WTC11 (cell line): ENCODE measurements at regions not wholly inside any gene's neighbourhood (a gene's known extent, or its start where the extent isn't known, plus 50 kb on each side); places are given as distances from the start of the nearest gene placed in this dataset.
"Not testable (repeated sequence)": the region's sequence is repeated elsewhere in the genome, so short reads cannot be mapped to it uniquely, and the experiment has no call there.

Experiments
- SMAD3 ChIP-seq: sonication (generic); formaldehyde crosslinking; IDR thresholded peaks from 2 replicates; pipeline ENCODE4 v1.8.0; 2022; ENCODE audit warnings: missing genetic modification reagents, mild to moderate bottlenecking, borderline replicate concordance
- USF1 ChIP-seq: sonication (generic); formaldehyde crosslinking; IDR thresholded peaks from 2 replicates; pipeline ENCODE4 v1.8.0; 2022; ENCODE audit warnings: mild to moderate bottlenecking, missing genetic modification reagents
- ZBTB21 ChIP-seq: sonication (generic); formaldehyde crosslinking; IDR thresholded peaks from 2 replicates; pipeline ENCODE4 v1.8.1; 2023; ENCODE audit warnings: mild to moderate bottlenecking, missing genetic modification reagents, borderline replicate concordance

DNA sequence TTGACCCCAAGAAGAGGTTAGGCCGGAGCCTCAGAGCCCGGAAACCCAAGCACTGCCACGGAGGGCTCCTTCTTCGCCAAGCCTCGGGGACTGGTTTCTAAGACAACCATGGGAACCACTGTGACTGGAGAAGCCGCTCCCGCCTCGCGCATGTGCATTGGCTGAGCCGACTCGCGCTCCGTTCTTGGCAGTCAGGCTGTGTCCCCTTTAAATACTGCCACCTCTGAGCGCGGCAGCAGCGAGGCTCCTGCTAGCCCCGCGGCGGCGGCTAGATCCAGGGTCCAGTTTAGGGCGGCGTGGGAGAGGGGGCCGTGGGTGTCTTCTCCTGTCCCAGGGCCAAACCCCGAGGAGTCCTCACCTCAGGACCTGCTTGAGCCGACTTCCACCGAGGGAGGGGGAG is 457.1 kb upstream of the ZNG1F start:
- TF ChIP-seq ZBTB21; SMAD3 (CRISPR knock-in tag); USF1 (CRISPR knock-in tag): not testable (repeated sequence)
